GM21526 (cell line): ENCODE measurements at regions not wholly inside any gene's neighbourhood (a gene's known extent, or its start where the extent isn't known, plus 50 kb on each side); places are given as distances from the start of the nearest gene placed in this dataset.
"Not testable (repeated sequence)": the region's sequence is repeated elsewhere in the genome, so short reads cannot be mapped to it uniquely, and the experiment has no call there.

Experiments
- ATAC-seq: cut with Tn5 transposase; IDR thresholded peaks from one replicate; pipeline ENCODE4 v1.9.1; 2021; ENCODE audit warnings: moderate library complexity; ENCODE audit not compliant: unreplicated experiment, low FRiP score

DNA sequence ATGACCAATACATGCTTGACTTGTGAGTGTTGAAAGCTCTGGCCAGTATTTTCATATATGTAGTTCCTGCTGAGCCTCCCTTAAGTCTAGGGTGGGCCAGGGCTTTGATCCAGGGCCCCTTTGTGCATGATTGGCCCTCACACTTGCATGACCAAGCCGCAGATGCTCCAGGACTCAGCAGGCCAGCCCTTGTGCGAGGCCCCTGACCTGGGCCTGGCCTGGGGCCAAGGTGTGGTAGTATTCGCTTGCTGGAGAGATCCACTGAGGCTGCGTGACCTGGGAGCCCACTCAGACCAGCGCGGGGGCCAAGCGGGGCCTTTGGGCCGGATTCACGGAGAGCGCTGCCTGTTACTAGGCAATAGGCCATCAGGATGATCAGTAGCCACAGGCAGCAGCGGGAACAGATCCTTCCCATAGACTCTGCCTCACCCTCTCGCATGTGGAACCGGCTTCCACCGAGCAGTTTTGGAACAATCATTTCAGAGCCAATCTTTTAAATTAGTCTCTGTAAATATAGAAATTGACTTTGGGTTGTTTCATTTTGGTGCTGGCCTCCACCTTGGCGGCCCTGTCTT, 79.0 kb upstream of the PTCH1 start:
- ATAC-seq = no peak

- ATAC-seq = no peak
Measured at GRCh38 chr9:95592931-95593330, 76.2 kb upstream of the PTCH1 start.

- ATAC-seq = no peak
Measured at GRCh38 chr9:95588724-95589588, 72.2 kb upstream of the PTCH1 start.

GRCh38 chr9:95587021-95587964, 70.5 kb upstream of the PTCH1 start:
- no peak for ATAC-seq

- no peak for ATAC-seq
Measured at GRCh38 chr9:95586326-95586725, 69.6 kb upstream of the PTCH1 start.

DNA sequence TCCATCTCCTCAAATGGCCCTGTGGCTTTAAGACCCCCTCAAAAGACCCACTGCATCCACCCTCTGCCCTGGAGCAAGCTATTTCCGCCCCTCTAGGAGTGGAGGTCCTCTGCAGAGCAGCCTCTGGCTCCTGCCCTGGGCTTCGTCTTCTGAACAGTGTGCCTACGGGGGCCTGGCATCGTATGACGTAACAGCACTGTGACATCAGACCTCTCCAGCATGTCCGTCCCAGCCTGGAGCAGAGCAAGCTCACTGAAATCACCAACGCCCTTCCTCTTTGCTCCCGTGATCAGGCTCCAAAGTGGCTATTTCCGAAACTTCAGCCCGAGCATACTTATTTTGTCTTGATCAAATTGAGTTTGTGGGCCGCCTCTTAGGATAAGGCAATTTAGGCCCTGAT, 69.1 kb upstream of the PTCH1 start:
- no peak for ATAC-seq

DNA sequence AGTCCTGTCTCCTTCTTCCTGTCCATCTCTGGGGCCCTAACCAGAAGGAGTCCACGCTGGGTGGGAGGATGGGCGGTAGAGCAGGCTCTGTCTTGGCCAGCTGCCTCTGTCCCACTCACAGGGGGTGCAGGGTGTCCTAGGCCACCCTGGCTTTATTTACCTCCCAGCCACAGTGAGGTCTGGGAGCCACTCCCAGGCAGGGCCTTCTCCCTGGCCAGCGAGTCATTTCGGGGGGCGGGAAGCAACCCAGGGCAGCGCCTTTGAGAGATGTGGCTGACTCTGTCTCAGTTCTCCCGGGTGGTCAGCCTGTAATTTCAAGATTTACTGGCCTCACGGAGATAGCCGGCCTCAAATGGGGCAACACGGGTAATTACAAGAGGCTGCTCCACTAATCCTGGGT, 67.4 kb upstream of the PTCH1 start:
- no peak for ATAC-seq

- ATAC-seq = no peak
Measured at GRCh38 chr9:95581900-95582299, 65.1 kb upstream of the PTCH1 start.

- ATAC-seq = no peak
Measured at GRCh38 chr9:95580812-95581761, 64.3 kb upstream of the PTCH1 start.

GRCh38 chr9:95574866-95575553, 58.2 kb upstream of the PTCH1 start:
- ATAC-seq = no peak

GRCh38 chr9:95574176-95574575, 57.4 kb upstream of the PTCH1 start:
- ATAC-seq = no peak

GRCh38 chr9:95573463-95573862, 56.7 kb upstream of the PTCH1 start:
- no peak for ATAC-seq

DNA sequence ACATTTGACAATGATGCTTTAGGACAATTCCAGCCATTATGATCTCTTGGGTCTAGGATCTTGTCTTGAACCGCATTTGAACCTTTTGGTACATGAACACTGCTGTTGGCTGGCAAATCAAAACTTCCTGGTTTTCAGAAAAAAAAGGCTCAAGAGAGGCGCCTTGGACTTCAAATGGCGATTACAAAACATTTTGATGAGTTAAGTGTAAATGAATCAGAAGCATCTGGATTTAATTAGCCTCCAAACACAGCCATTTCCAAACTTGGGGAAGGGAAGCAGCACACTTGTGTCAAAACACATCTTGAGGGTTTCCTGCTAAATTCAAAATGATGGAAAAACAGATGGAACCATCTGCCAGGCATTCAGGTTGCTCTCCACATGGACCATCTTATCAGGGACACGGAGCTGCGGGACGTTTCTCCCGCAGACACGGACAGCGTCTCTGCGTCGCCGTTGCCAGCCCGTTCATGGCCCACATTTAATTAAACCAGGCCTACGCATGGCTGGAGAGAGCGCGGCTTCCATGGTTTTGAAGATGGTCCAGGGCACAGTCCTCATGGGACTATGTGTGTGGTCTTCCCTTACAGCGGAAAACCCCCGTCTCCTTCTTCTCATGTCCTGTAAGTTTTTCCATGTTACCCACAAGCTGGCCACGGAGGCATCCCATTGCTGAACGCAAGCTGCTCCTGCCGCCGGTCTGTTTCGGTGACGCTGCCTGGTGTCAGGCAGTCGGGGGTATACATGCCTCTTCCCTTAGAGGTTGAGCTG, 55.8 kb upstream of the PTCH1 start:
- ATAC-seq = no peak

DNA sequence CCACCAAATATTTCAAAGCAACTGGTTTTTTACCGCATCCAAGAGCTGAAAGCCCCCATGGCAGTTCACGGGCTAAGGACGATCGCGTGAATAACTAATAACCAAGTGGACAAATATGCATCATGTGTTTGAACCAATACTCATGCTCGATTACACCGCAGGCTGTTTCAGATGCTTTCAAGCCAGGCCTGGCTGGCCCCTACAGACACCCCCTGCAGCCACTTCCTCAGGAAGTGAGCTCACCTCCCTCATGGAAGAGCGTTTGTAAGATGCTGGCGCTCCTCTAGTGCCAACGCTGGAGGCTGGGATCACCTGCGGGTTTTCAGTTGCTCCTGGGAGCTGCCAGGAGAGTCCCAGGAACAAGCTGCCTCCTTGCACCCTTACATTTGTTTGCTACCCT, 53.9 kb upstream of the PTCH1 start:
- no peak for ATAC-seq

DNA sequence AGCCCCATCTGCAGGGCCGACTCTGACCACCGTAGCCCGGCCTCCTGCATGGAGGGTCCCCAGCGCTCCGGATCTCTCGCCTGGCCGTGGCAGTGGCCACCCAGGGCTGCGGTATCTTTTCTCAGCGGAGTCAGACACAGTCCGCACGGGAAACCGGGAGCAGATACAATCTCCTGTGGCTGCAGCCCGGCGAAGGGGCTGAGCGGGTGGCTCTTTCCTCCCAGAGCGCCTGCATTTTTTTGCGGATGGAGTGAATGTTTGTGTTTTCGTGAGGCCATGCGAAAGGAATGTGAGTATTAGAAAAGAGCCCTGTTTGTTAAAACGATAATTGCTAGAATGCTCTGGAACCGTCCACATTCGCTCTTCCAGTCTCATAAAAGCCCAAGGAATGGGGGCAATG, 53.4 kb upstream of the PTCH1 start:
- no peak for ATAC-seq

DNA sequence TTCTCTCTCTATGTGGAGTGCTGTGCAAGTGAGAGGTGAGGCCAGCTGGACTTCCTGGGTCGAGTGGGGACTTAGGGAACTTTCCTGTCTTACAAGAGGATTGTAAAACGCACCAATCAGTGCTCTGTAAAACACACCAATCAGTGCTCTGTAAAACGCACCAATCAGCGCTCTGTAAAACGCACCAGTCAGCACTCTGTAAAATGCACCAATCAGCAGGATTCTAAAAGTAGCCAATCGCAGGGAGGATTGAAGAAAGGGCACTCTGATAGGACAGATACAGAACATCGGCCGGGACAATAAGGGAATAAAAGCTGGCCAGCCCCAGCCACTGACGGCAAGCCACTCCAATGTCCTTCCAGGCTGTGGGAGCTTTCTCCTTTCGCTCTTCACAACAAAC, 52.0 kb upstream of the PTCH1 start:
- not testable (repeated sequence) for ATAC-seq
